Smooth muscle cell (in vitro differentiated cells): ENCODE measurements at regions not wholly inside any gene's neighbourhood (a gene's known extent, or its start where the extent isn't known, plus 50 kb on each side); places are given as distances from the start of the nearest gene placed in this dataset.

ENCODE experiments used
- DNase-seq: peaks from one replicate; lab custom pipeline; 2025; ENCODE audit not compliant: unreplicated experiment; lab: John Stamatoyannopoulos, UW
- H2AFZ ChIP-seq: fragments of 200-600 bp; sonication (generic); 2 replicates; pipeline ENCODE4 v1.6.0; 2016; ENCODE audit warnings: antibody characterized with exemption, low read depth, mild to moderate bottlenecking
- H3F3A ChIP-seq: fragments of 200-600 bp; sonication (generic); 2 replicates; pipeline ENCODE4 v1.6.0; 2017; ENCODE audit warnings: antibody characterized with exemption, low read depth
- H3K27ac ChIP-seq: fragments of 200-600 bp; sonication (generic); 2 replicates; pipeline ENCODE4 v1.5.1; 2016; ENCODE audit warnings: low read depth, mild to moderate bottlenecking
- H3K27me3 ChIP-seq: fragments of 200-600 bp; sonication (generic); 2 replicates; pipeline ENCODE4 v1.6.1; 2016; ENCODE audit warnings: low read depth, mild to moderate bottlenecking
- H3K36me3 ChIP-seq: fragments of 200-600 bp; sonication (generic); 2 replicates; pipeline ENCODE4 v1.5.1; 2016; ENCODE audit warnings: low read depth
- H3K4me1 ChIP-seq: fragments of 200-600 bp; sonication (generic); 2 replicates; pipeline ENCODE4 v1.5.1; 2016; ENCODE audit warnings: low read depth
- H3K4me2 ChIP-seq: fragments of 200-600 bp; sonication (generic); 2 replicates; pipeline ENCODE4 v1.6.0; 2016; ENCODE audit warnings: mild to moderate bottlenecking
- H3K4me3 ChIP-seq: fragments of 200-600 bp; sonication (generic); 2 replicates; pipeline ENCODE4 v1.5.1; 2016; ENCODE audit warnings: mild to moderate bottlenecking
- H3K79me2 ChIP-seq: fragments of 200-600 bp; sonication (generic); 2 replicates; pipeline ENCODE4 v1.6.0; 2016; ENCODE audit warnings: low read depth, mild to moderate bottlenecking
- H3K9ac ChIP-seq: fragments of 200-600 bp; sonication (generic); 2 replicates; pipeline ENCODE4 v1.6.0; 2016; ENCODE audit warnings: low read depth
- H3K9me3 ChIP-seq: fragments of 200-600 bp; sonication (generic); replicated peaks from 2 replicates; pipeline ENCODE4 v1.5.1; 2016; ENCODE audit warnings: low read depth
- H4K20me1 ChIP-seq: fragments of 200-600 bp; sonication (generic); 2 replicates; pipeline ENCODE4 v1.6.0; 2016; ENCODE audit warnings: low read depth
- CTCF ChIP-seq: fragments of 200-600 bp; sonication (generic); IDR thresholded peaks from 2 replicates; pipeline ENCODE4 v1.5.1; 2017; ENCODE audit warnings: borderline replicate concordance, mild to moderate bottlenecking, antibody characterized with exemption; ENCODE audit not compliant: insufficient read depth, poor library complexity, severe bottlenecking
- WGBS: methylation state at CpG from one replicate; pipeline ENCODE4 v1.1.7; 2016; ENCODE audit warnings: low lambda C conversion rate; 5-methylcytosine and 5-hydroxymethylcytosine counted together

DNA sequence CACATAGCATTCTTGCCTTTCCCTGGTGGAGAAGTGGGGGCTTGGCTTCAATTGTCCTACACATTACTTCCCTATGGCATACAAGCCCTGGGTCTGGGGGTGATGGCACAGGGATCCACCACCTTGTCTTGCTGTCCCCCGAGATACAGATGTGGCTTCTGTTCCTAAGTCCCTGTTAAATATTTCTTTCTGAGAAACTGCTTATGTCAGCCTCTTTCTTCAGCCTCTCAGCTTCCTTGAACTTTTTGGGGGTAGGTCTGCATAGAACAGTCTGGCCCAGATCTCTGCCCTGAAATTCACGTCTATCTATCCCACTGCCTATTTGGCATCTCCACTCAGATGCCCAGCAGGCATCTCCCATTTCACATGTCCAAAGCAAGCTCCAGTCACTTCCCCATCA, 177.4 kb downstream of the SCP2D1 start:
- WGBS, result 91% methylated on average over 2 of the region's 2 CpGs

DNA sequence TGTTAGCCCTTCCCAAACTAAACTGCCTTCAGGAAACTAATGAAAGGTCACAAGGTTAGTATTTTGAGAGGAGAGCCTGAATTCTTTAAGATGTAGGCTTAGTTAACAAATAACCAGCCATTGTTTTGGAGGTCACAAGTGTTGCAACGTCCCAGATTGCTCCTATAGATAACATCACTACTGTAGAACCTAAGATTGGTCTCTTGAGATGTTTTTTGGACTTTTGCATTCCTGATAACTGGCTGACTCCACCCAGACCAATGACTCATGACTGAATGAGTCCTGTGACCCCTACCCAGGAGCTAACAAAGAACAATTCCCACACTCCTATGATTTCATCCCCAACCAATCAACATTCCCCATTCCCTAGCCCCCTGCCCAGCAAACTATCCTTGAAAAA, 178.8 kb downstream of the SCP2D1 start:
- H4K20me1 ChIP-seq, result no peaks in the 10 kb centered on the region
- DNase-seq, result no peak
- H3K9ac ChIP-seq, result no peak overlapping the region
- H2AFZ ChIP-seq, result no peak overlapping the region
- no peaks in the 10 kb centered on the region for H3K4me1 ChIP-seq
- H3K79me2 ChIP-seq, result no peaks in the 10 kb centered on the region
- H3K9me3 ChIP-seq, result no peaks in the 10 kb centered on the region
- no peak for TF ChIP-seq CTCF
- WGBS, result 71% methylated on average over 1 of the region's 1 CpG
- H3K4me3 ChIP-seq, result no peak overlapping the region
- no peak overlapping the region for H3K27ac ChIP-seq
- H3K36me3 ChIP-seq, result no peaks in the 10 kb centered on the region
- H3F3A ChIP-seq, result no peaks in the 10 kb centered on the region
- no peaks in the 10 kb centered on the region for H3K27me3 ChIP-seq
- H3K4me2 ChIP-seq, result no peak overlapping the region

More for the DNA sequence above, 177.4 kb downstream of the SCP2D1 start:
- H3K9ac ChIP-seq, result no peak overlapping the region
- no peaks in the 10 kb centered on the region for H3K9me3 ChIP-seq
- no peaks in the 10 kb centered on the region for H3F3A ChIP-seq
- no peak overlapping the region for H3K4me2 ChIP-seq
- H3K36me3 ChIP-seq, result no peaks in the 10 kb centered on the region
- H3K79me2 ChIP-seq, result no peaks in the 10 kb centered on the region
- no peaks in the 10 kb centered on the region for H3K27me3 ChIP-seq
- H3K4me3 ChIP-seq, result no peak overlapping the region
- H3K4me1 ChIP-seq, result no peaks in the 10 kb centered on the region
- TF ChIP-seq CTCF, result no peak
- H2AFZ ChIP-seq, result no peak overlapping the region
- H4K20me1 ChIP-seq, result no peaks in the 10 kb centered on the region
- H3K27ac ChIP-seq, result no peak overlapping the region
- no peak for DNase-seq

DNA sequence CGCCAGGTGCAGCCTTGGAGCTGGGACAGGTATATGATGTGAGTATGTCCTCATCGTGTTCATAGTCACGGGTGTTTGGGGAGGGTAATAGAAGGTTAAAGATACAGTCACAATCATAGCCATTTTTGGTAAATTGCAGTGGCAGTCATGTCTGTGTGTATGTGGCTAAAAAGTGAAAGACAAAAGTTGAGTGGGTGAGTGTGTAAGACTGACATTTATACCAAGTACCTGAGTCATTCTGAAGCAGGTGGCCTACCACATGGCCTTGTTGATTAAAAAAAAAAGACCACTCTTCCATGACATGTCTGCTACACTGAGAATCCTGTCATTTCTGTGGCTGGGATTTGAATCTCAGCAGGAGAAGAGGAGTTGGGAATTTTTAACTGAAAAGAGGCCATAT, 181.9 kb downstream of the SCP2D1 start:
- no peak overlapping the region for H3K27ac ChIP-seq
- H3K4me2 ChIP-seq, result no peak overlapping the region
- no peak overlapping the region for H3K4me3 ChIP-seq
- no peak for DNase-seq
- H3K27me3 ChIP-seq, result no peaks in the 10 kb centered on the region
- WGBS, result 88% methylated on average over 3 of the region's 3 CpGs
- H3K9me3 ChIP-seq, result no peaks in the 10 kb centered on the region
- H3K79me2 ChIP-seq, result no peaks in the 10 kb centered on the region
- H3F3A ChIP-seq, result no peaks in the 10 kb centered on the region
- no peak overlapping the region for H3K9ac ChIP-seq
- no peaks in the 10 kb centered on the region for H3K36me3 ChIP-seq
- TF ChIP-seq CTCF, result no peak
- no peak overlapping the region for H2AFZ ChIP-seq
- no peaks in the 10 kb centered on the region for H3K4me1 ChIP-seq
- H4K20me1 ChIP-seq, result no peaks in the 10 kb centered on the region

DNA sequence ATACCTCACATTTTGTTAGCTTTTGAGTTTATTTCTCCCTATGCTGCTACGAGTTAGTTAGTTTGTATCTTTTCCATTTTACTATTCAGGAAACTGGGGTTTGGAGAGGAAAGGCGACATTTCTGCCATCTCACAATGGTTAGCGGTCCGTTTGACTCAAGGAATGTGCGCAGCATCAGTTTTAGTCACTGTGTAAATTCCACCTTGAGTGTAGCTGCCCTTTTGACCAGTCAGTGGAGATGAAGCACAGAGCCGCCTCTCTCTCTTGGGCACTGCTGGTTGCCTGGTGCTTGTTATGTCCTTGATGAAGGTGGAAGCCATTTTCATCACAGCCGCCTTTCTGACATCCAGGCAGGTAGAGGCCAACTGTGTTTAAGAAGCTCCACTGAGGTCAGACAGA, 185.5 kb downstream of the SCP2D1 start:
- H3K4me2 ChIP-seq, result no peak overlapping the region
- H3F3A ChIP-seq, result no peaks in the 10 kb centered on the region
- TF ChIP-seq CTCF, result no peak
- DNase-seq, result no peak
- WGBS, result 89% methylated on average over 7 of the region's 7 CpGs
- H3K4me1 ChIP-seq, result no peaks in the 10 kb centered on the region
- H3K9ac ChIP-seq, result no peak overlapping the region
- no peak overlapping the region for H3K27ac ChIP-seq
- H3K36me3 ChIP-seq, result no peaks in the 10 kb centered on the region
- no peaks in the 10 kb centered on the region for H3K27me3 ChIP-seq
- H4K20me1 ChIP-seq, result no peaks in the 10 kb centered on the region
- no peaks in the 10 kb centered on the region for H3K79me2 ChIP-seq
- H3K9me3 ChIP-seq, result no peaks in the 10 kb centered on the region
- no peak overlapping the region for H2AFZ ChIP-seq
- no peak overlapping the region for H3K4me3 ChIP-seq
